OCI-LY3 (cell line): ENCODE measurements at regions not wholly inside any gene's neighbourhood (a gene's known extent, or its start where the extent isn't known, plus 50 kb on each side); places are given as distances from the start of the nearest gene placed in this dataset.

ENCODE experiments used
- H2AFZ ChIP-seq: fragments of 200-600, 300-600 bp; shearing (Covaris generic); 2 replicates; pipeline ENCODE4 v1.6.0; 2014; ENCODE audit warnings: antibody characterized with exemption, low read depth, low read length
- H3K27ac ChIP-seq: fragments of 200-600, 300-600 bp; sonication (generic); 2 replicates; pipeline ENCODE4 v1.5.1; 2014; ENCODE audit warnings: mild to moderate bottlenecking, low read length, moderate library complexity, mixed read lengths
- H3K27me3 ChIP-seq: fragments of 200-600, 300-600 bp; sonication (generic); 2 replicates; pipeline ENCODE4 v1.6.1; 2014; ENCODE audit warnings: low read depth, low read length, mixed read lengths
- H3K36me3 ChIP-seq: fragments of 200-600, 300-600 bp; sonication (generic); replicated peaks from 2 replicates; pipeline ENCODE3; 2014; ENCODE audit warnings: low read depth, low read length, mixed read lengths
- H3K4me1 ChIP-seq: fragments of 300-600, 200-600 bp; sonication (generic); 2 replicates; pipeline ENCODE4 v1.6.1; 2014; ENCODE audit warnings: low read length, mixed read lengths
- H3K4me2 ChIP-seq: fragments of 200-600, 300-600 bp; sonication (generic); 2 replicates; pipeline ENCODE4 v1.6.1; 2014; ENCODE audit warnings: low read length, mixed read lengths
- H3K4me3 ChIP-seq: fragments of 300-600, 200-600 bp; sonication (generic); 2 replicates; pipeline ENCODE4 v1.5.1; 2014; ENCODE audit warnings: antibody characterized with exemption, mild to moderate bottlenecking, low read length, moderate library complexity
- H3K79me2 ChIP-seq: fragments of 300-600, 200-600 bp; shearing (Covaris generic); 2 replicates; pipeline ENCODE4 v1.6.1; 2014; ENCODE audit warnings: mild to moderate bottlenecking, low read length, mixed read lengths
- H3K9ac ChIP-seq: fragments of 300-600, 200-600 bp; shearing (Covaris generic); 2 replicates; pipeline ENCODE4 v1.6.0; 2014; ENCODE audit warnings: mild to moderate bottlenecking, low read length, moderate library complexity
- H3K9me3 ChIP-seq: fragments of 200-600, 300-600 bp; shearing (Covaris generic); 2 replicates; pipeline ENCODE4 v1.6.1; 2014; ENCODE audit warnings: low read length, mixed read lengths; ENCODE audit not compliant: insufficient read depth
- H4K20me1 ChIP-seq: fragments of 200-600, 300-600 bp; sonication (generic); 2 replicates; pipeline ENCODE4 v1.6.1; 2016; ENCODE audit warnings: low read length, mixed read lengths; ENCODE audit not compliant: insufficient read depth
- EZH2phosphoT487 ChIP-seq: fragments of 200-600 bp; shearing (Covaris generic); IDR thresholded peaks from 2 replicates; pipeline ENCODE4 v1.6.1; 2018; ENCODE audit warnings: antibody characterized with exemption, mixed run types, low read depth
- TF ChIP-seq, protein P1 (sequence below): fragments of 200-600, 300-600 bp; sonication (generic); IDR thresholded peaks from 2 replicates; pipeline ENCODE4 v1.5.1; 2014; ENCODE audit warnings: antibody characterized with exemption, low read length, low read depth

GRCh38 chr14:97584528-97584927, 787.3 kb downstream of the VRK1 start:
- Histone ChIP-seq H3K79me2 (no peaks in the 10 kb centered on the region), H3K4me1 (no peaks in the 10 kb centered on the region), H4K20me1 (no peaks in the 10 kb centered on the region), H3K27ac (no peak overlapping the region), H3K4me2 (no peak overlapping the region), H2AFZ (no peak overlapping the region), H3K36me3 (no peaks in the 10 kb centered on the region), H3K27me3 (no peaks in the 10 kb centered on the region), H3K9ac (no peak overlapping the region), H3K9me3 (no peaks in the 10 kb centered on the region), H3K4me3 (no peak overlapping the region)
- TF ChIP-seq, protein P1, sequence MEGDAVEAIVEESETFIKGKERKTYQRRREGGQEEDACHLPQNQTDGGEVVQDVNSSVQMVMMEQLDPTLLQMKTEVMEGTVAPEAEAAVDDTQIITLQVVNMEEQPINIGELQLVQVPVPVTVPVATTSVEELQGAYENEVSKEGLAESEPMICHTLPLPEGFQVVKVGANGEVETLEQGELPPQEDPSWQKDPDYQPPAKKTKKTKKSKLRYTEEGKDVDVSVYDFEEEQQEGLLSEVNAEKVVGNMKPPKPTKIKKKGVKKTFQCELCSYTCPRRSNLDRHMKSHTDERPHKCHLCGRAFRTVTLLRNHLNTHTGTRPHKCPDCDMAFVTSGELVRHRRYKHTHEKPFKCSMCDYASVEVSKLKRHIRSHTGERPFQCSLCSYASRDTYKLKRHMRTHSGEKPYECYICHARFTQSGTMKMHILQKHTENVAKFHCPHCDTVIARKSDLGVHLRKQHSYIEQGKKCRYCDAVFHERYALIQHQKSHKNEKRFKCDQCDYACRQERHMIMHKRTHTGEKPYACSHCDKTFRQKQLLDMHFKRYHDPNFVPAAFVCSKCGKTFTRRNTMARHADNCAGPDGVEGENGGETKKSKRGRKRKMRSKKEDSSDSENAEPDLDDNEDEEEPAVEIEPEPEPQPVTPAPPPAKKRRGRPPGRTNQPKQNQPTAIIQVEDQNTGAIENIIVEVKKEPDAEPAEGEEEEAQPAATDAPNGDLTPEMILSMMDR = no peak
- TF ChIP-seq EZH2phosphoT487 = no peak

DNA sequence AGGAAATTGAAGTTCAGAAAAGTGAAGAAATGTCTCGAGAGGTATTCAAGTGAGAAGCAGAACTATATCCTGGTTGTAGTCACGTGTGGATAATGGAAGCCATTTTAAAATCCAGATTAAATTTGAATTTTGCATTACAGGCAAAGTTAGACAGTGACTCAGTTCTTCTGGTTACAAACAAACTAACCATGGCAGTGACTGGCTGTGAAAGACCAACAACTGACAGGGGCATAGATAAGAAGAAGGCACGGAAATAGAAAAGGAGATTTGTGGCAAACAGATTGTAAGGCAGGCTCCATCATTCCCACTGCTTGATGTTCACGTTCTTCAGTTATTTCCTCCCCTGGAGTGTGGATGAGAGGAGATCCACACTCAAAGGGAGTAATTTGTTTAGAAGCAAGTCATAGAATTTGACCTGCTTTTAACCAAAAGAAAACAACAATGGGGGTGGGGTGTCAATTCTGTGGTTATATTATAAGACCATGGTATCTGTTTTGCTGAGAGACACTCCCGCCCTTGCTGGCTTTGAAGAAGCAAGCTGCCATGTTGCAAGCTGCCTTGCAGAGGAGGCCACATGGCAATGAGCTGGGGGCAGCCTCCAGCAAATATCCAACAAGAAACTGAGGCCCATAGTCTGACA, 795.3 kb downstream of the VRK1 start:
- H3K79me2 ChIP-seq = no peaks in the 10 kb centered on the region
- no peaks in the 10 kb centered on the region for H3K4me1 ChIP-seq

DNA sequence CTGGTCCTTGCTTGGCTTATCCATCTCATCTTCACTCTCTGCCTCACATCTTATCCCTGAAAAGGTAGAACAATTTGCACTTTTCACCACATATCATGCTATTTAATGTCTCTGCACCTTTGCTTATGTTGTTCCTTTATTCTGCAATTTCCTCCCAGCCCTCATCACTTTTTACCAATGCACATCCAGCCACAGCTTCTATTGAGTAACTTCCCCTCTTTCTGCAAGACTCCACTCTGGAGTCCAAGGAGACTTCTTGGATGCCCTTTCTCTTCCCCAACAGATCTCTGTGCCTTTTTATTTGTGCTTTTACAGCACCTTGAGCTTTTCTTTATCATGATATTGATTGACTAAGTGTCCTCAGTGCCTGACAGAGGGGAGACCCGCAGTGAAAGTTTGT, 797.1 kb downstream of the VRK1 start:
- H3K9ac ChIP-seq = no peak overlapping the region
- TF ChIP-seq, protein P1 = no peak
- no peak for TF ChIP-seq EZH2phosphoT487
- no peaks in the 10 kb centered on the region for H4K20me1 ChIP-seq
- no peak overlapping the region for H3K4me2 ChIP-seq
- H3K9me3 ChIP-seq = no peaks in the 10 kb centered on the region
- no peak overlapping the region for H3K27ac ChIP-seq
- no peaks in the 10 kb centered on the region for H3K4me1 ChIP-seq
- no peaks in the 10 kb centered on the region for H3K36me3 ChIP-seq
- H3K79me2 ChIP-seq = no peaks in the 10 kb centered on the region
- no peak overlapping the region for H3K4me3 ChIP-seq
- 0 out of 2 replicates have a peak, but pooled peaks cover 11% of the 10 kb centered on the region for H3K27me3 ChIP-seq
- no peak overlapping the region for H2AFZ ChIP-seq

More for the DNA sequence above, 795.3 kb downstream of the VRK1 start:
- no peak overlapping the region for H2AFZ ChIP-seq
- no peak overlapping the region for H3K27ac ChIP-seq
- no peak overlapping the region for H3K4me2 ChIP-seq
- no peak overlapping the region for H3K9ac ChIP-seq
- H3K9me3 ChIP-seq = no peaks in the 10 kb centered on the region
- no peaks in the 10 kb centered on the region for H3K36me3 ChIP-seq
- no peaks in the 10 kb centered on the region for H4K20me1 ChIP-seq
- H3K27me3 ChIP-seq = 0 out of 2 replicates have a peak, but pooled peaks cover 11% of the 10 kb centered on the region
- no peak for TF ChIP-seq EZH2phosphoT487
- H3K4me3 ChIP-seq = no peak overlapping the region

DNA sequence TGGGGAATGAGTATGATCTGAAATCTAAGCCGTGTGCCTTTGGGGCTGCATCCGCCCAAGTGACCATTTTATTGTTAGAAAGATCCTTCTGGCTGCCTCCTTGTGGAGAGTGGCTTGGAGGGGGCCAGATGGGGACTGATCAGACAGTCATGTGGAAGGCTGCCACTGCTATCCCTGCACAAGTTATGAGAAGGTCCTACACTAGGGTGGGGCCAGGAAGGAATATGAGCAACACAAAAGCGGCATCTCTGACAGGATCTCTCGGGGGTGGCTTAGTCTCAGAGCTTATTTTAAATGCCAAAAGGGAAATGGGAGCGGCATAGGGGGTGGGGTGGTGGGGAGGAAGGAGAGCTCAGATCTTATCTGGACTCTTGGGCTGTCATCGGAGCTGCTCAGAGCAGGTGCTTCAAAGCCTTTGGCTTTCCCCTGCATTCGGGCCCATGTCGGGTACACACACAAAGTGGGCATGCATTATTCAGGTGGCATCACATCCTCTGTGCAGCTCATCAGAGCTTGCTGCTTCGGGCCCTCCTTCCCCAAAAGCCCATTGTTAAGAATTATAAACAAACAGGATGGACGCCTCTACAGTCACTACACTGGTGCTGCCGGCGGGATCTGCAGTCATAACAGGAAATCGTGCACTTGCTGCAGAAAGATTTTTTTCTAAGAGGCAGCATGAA, 805.4 kb downstream of the VRK1 start:
- H3K4me3 ChIP-seq = no peak overlapping the region
- no peak overlapping the region for H2AFZ ChIP-seq
- H3K4me1 ChIP-seq = no peaks in the 10 kb centered on the region
- no peak overlapping the region for H3K4me2 ChIP-seq
- H3K27ac ChIP-seq = no peak overlapping the region
- no peaks in the 10 kb centered on the region for H3K36me3 ChIP-seq
- no peaks in the 10 kb centered on the region for H4K20me1 ChIP-seq
- peaks cover 18% of the 10 kb centered on the region; the same call in 1 of the 2 replicates for H3K27me3 ChIP-seq
- no peaks in the 10 kb centered on the region for H3K79me2 ChIP-seq
- no peaks in the 10 kb centered on the region for H3K9me3 ChIP-seq
- no peak for TF ChIP-seq EZH2phosphoT487
- TF ChIP-seq, protein P1 = no peak
- H3K9ac ChIP-seq = no peak overlapping the region
